SU-DHL-6 (cell line): ENCODE measurements at regions not wholly inside any gene's neighbourhood (a gene's known extent, or its start where the extent isn't known, plus 50 kb on each side); places are given as distances from the start of the nearest gene placed in this dataset.

Experiments
- H2AFZ ChIP-seq: fragments of 200-600 bp; sonication (generic); 2 replicates; pipeline ENCODE4 v1.6.1; 2014; ENCODE audit warnings: low read depth, mild to moderate bottlenecking, moderate library complexity, mixed read lengths, antibody characterized with exemption, low read length; ENCODE audit not compliant: severe bottlenecking
- H3F3A ChIP-seq: fragments of 200-600 bp; shearing (Covaris generic); 2 replicates; pipeline ENCODE4 v1.6.0; 2016; ENCODE audit warnings: antibody characterized with exemption, mild to moderate bottlenecking; ENCODE audit not compliant: insufficient read depth
- H3K27ac ChIP-seq: fragments of 200-600 bp; sonication (generic); 2 replicates; pipeline ENCODE4 v1.5.1; 2016; ENCODE audit warnings: low read depth, mild to moderate bottlenecking, low read length, moderate library complexity, mixed read lengths
- H3K27me3 ChIP-seq: fragments of 200-600 bp; sonication (generic), shearing (Covaris generic); 2 replicates; pipeline ENCODE4 v1.6.0; 2014; ENCODE audit warnings: mild to moderate bottlenecking, low read length
- H3K36me3 ChIP-seq: fragments of 200-600 bp; sonication (generic); 2 replicates; pipeline ENCODE4 v1.6.1; 2014; ENCODE audit warnings: mild to moderate bottlenecking, low read length, mixed read lengths
- H3K4me2 ChIP-seq: fragments of 300-600, 200-600 bp; shearing (Covaris generic), sonication (generic); 2 replicates; pipeline ENCODE4 v1.6.0; 2014; ENCODE audit warnings: low read length, low read depth, mild to moderate bottlenecking; ENCODE audit not compliant: poor library complexity, severe bottlenecking
- H3K4me3 ChIP-seq: fragments of 200-600 bp; sonication (generic); 2 replicates; pipeline ENCODE4 v1.5.1; 2014; ENCODE audit warnings: antibody characterized with exemption, low read length, mild to moderate bottlenecking, mixed read lengths; ENCODE audit not compliant: insufficient read depth, poor library complexity, severe bottlenecking
- H3K79me2 ChIP-seq: fragments of 200-600 bp; sonication (generic); 2 replicates; pipeline ENCODE4 v1.6.1; 2014; ENCODE audit warnings: mild to moderate bottlenecking, low read length, moderate library complexity; ENCODE audit not compliant: insufficient read depth
- H3K9ac ChIP-seq: fragments of 200-600 bp; sonication (generic); 2 replicates; pipeline ENCODE4 v1.7.0; 2014; ENCODE audit warnings: mild to moderate bottlenecking, low read length
- H3K9me2 ChIP-seq: fragments of 200-600 bp; sonication (generic); replicated peaks from 2 replicates; pipeline ENCODE4 v1.6.1; 2014; ENCODE audit warnings: low read length; ENCODE audit not compliant: insufficient read depth
- H3K9me3 ChIP-seq: fragments of 200-600 bp; sonication (generic); 2 replicates; pipeline ENCODE4 v1.6.1; 2014; ENCODE audit warnings: low read length, mixed read lengths; ENCODE audit not compliant: insufficient read depth
- H4K20me1 ChIP-seq: fragments of 200-600 bp; sonication (generic); 2 replicates; pipeline ENCODE4 v1.6.1; 2014; ENCODE audit warnings: low read depth, mild to moderate bottlenecking, antibody characterized with exemption, low read length, moderate library complexity, mixed read lengths
- EZH2phosphoT487 ChIP-seq: fragments of 200-600 bp; sonication (generic), shearing (Covaris generic); conservative IDR thresholded peaks from 2 replicates; pipeline ENCODE4 v1.6.1; 2018; ENCODE audit warnings: mild to moderate bottlenecking, antibody characterized with exemption, low read length, moderate library complexity, mixed read lengths
- TF ChIP-seq, protein P1 (sequence below): fragments of 200-600 bp; sonication (generic); IDR thresholded peaks from one replicate; pipeline ENCODE4 v1.5.1; 2017; ENCODE audit warnings: antibody characterized with exemption, mild to moderate bottlenecking, low read length, moderate library complexity; ENCODE audit not compliant: insufficient read depth, poor library complexity, severe bottlenecking

DNA sequence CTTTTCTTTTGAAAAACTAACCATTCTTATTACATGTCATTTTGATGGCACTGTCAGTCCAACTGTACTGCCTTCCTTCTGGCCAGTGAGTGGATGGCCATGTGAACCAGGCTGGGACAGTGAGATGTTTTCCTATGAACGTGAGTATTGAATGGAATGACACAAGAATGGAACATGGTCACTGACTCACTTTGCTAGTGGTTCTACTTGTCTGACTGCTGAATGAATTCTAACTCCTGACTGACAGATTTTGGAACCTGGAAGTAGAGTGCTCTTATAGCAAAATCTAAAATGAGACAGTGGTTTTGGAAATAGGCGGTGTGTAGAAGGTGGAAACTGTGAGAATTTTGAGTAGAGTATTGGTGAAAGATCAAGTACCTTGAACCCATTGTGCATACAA is 606.9 kb upstream of the KCNMB2 start:
- Histone ChIP-seq H3K27ac (no peak overlapping the region), H3K4me2 (no peak overlapping the region)
- TF ChIP-seq EZH2phosphoT487: no peak
- TF ChIP-seq, protein P1, sequence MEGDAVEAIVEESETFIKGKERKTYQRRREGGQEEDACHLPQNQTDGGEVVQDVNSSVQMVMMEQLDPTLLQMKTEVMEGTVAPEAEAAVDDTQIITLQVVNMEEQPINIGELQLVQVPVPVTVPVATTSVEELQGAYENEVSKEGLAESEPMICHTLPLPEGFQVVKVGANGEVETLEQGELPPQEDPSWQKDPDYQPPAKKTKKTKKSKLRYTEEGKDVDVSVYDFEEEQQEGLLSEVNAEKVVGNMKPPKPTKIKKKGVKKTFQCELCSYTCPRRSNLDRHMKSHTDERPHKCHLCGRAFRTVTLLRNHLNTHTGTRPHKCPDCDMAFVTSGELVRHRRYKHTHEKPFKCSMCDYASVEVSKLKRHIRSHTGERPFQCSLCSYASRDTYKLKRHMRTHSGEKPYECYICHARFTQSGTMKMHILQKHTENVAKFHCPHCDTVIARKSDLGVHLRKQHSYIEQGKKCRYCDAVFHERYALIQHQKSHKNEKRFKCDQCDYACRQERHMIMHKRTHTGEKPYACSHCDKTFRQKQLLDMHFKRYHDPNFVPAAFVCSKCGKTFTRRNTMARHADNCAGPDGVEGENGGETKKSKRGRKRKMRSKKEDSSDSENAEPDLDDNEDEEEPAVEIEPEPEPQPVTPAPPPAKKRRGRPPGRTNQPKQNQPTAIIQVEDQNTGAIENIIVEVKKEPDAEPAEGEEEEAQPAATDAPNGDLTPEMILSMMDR: no peak

DNA sequence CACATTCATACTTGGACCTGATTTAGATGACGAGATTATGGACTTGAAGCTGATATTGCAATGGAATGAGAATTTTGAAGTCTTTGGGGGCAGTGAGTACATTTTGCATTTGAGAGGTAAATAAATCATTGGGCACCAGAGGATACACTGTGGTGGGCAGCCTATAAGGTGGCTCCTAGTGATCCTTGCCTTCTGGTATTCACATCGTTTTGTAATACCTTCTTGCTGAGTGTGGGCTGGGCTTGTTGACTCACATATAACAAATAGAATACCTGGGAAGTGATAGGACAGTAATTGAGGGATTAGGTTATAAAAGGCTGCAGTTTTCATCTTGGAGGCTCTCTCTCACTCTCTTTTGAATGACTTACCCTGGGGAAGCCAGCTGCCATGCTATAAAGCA is 605.5 kb upstream of the KCNMB2 start:
- H4K20me1 ChIP-seq: no peaks in the 10 kb centered on the region
- H3K27me3 ChIP-seq: no peaks in the 10 kb centered on the region; the same call in 1 of the 2 replicates
- H3K4me2 ChIP-seq: no peak overlapping the region
- H3K9me2 ChIP-seq: no peaks in the 10 kb centered on the region
- no peak overlapping the region for H3K9ac ChIP-seq
- H2AFZ ChIP-seq: no peak overlapping the region
- no peaks in the 10 kb centered on the region for H3K9me3 ChIP-seq
- no peaks in the 10 kb centered on the region for H3K79me2 ChIP-seq
- no peaks in the 10 kb centered on the region for H3K36me3 ChIP-seq
- H3K4me3 ChIP-seq: no peak overlapping the region
- H3K27ac ChIP-seq: no peak overlapping the region
- TF ChIP-seq, protein P1: no peak
- TF ChIP-seq EZH2phosphoT487: no peak
- no peaks in the 10 kb centered on the region for H3F3A ChIP-seq

More for the DNA sequence above, 606.9 kb upstream of the KCNMB2 start:
- Histone ChIP-seq H3K4me3 (no peak overlapping the region), H3K9me2 (no peaks in the 10 kb centered on the region), H4K20me1 (no peaks in the 10 kb centered on the region), H3K36me3 (no peaks in the 10 kb centered on the region), H3K9ac (no peak overlapping the region), H3F3A (no peaks in the 10 kb centered on the region), H3K27me3 (no peaks in the 10 kb centered on the region; the same call in 1 of the 2 replicates), H3K9me3 (no peaks in the 10 kb centered on the region), H2AFZ (no peak overlapping the region), H3K79me2 (no peaks in the 10 kb centered on the region)

DNA sequence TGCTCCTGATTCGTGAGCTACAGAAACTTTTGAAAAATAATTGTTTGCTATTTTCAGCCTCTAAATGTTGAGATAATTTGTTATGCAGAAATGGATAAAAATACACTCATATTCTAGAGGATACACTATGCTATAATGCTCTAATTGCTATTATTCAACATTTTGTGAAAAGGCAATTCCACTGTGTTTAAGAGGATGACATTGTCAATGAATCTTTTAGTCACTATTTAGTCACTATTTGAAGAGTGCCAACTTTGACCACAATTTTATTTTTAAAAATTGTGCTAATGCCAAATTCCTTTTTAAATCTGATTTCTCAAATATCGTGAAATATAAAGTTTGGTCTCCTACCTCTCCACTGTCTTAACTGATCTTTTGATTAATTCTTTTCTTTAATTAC is 604.9 kb upstream of the KCNMB2 start:
- Histone ChIP-seq H3K79me2 (no peaks in the 10 kb centered on the region), H3K4me3 (no peak overlapping the region), H2AFZ (no peak overlapping the region), H3K9me2 (no peaks in the 10 kb centered on the region), H3K27me3 (no peaks in the 10 kb centered on the region; the same call in 1 of the 2 replicates), H3K9ac (no peak overlapping the region), H3K36me3 (no peaks in the 10 kb centered on the region), H3K9me3 (no peaks in the 10 kb centered on the region), H4K20me1 (no peaks in the 10 kb centered on the region), H3K27ac (no peak overlapping the region), H3F3A (no peaks in the 10 kb centered on the region), H3K4me2 (no peak overlapping the region)
- TF ChIP-seq EZH2phosphoT487: no peak
- TF ChIP-seq, protein P1: no peak
